SIG-M5 treated with dmso at 0.1 percent for 504 hours (cell line): ENCODE measurements at regions not wholly inside any gene's neighbourhood (a gene's known extent, or its start where the extent isn't known, plus 50 kb on each side); places are given as distances from the start of the nearest gene placed in this dataset.

Experiments used
- DNase-seq: peaks from one replicate; lab custom pipeline; 2025; ENCODE audit not compliant: unreplicated experiment; lab: John Stamatoyannopoulos, UW

GRCh38 chr21:28541371-28542112, 451.1 kb downstream of the LTN1 start:
- DNase-seq, result no peak

DNA sequence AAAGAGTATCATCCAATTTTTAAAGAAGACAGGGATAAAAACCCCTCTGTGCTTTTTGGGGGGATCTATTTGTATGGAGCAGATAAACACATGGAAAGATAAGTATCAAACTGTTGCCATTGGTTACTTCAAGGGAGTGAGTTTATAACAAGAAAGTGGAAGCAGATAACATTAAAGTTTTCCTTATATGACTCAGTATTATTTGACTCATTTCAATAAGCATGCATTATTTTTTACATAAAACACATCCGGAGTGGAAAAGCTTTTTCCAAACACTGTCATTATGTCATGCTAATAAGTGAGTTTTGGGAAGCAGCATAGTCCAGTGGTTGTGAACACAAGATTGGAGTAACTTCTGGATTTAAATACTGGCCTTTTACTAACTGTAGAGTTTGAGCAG, 452.2 kb downstream of the LTN1 start:
- no peak for DNase-seq

GRCh38 chr21:28539623-28539988, 453.1 kb downstream of the LTN1 start:
- DNase-seq, result no peak

DNA sequence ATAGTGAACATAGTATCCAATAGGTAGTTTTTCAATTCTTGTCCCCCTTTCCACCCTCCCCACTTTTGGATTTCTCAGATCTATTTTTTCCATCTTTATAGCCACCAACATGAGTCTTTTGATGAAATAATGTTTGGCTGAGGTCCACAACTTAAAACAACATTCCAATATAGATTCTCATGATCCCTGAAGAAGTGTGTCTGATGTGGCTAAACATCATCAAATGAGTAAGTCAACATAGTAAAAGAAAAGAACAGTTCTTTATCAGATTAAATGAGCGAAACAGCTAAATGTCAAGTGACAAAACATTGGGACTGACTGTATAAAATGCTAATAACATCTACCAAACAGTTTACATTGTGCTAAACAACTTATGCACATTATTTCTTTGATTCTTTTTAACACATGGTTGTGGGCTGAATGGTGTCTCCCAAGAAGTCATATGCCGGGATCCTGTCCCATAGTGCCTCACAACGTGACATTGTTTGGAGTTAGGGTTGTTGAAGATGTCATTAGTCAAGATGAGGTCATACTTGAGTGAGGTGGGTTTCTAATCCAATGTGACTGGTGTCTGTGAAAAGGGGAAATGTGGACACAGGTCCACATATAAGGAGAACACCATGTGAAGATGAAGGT, 453.6 kb downstream of the LTN1 start:
- no peak for DNase-seq

- DNase-seq, result no peak
Measured at GRCh38 chr21:28537371-28538079, 455.2 kb downstream of the LTN1 start.

GRCh38 chr21:28532446-28532845, 460.2 kb downstream of the LTN1 start:
- no peak for DNase-seq

DNA sequence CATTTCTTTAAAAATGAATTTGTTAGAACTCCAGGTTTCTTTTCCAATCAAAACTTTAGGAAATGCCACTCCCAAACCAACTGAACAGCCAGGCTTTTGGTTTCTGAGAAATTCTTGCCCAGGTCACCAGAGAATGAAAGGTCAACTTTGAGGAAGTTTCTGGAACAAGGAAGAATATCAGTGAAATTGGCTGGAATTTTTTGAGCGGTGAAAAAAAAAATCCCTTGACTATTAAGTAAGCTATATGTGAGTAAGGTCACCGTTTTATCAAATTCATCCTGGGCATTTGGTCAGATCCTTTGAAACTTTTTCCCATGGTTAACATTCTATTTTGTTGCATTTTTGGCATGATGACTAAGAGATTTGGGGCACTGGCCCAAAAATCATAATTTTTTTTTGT, 469.3 kb downstream of the LTN1 start:
- DNase-seq, result no peak

- DNase-seq, result no peak
Measured at GRCh38 chr21:28522014-28522799, 470.5 kb downstream of the LTN1 start.

- no peak for DNase-seq
Measured at GRCh38 chr21:28518630-28519029, 474.0 kb downstream of the LTN1 start.

- peak; percentile 51 for DNase-seq
Measured at GRCh38 chr21:28516991-28517592, 475.6 kb downstream of the LTN1 start.

DNA sequence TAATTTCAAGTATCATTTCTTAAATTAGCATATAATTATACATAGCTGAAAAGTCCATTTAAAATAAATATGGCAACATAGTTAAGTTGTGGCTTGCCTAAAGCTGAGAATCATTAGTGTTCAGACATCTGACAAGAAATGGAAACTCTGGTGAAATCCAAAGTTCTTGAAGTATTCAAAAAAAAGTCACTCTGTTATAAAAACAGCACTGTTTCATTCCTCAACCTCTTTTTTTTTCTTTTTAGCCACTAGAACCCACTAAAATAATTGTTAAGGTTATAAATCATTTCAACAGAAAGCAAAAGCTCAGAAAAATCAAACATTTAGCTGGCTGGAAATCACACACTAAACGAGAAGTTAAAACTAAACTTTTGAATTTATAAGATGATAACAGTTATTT, 476.7 kb downstream of the LTN1 start:
- DNase-seq, result no peak

- no peak for DNase-seq
Measured at GRCh38 chr21:28513428-28513827, 479.2 kb downstream of the LTN1 start.

DNA sequence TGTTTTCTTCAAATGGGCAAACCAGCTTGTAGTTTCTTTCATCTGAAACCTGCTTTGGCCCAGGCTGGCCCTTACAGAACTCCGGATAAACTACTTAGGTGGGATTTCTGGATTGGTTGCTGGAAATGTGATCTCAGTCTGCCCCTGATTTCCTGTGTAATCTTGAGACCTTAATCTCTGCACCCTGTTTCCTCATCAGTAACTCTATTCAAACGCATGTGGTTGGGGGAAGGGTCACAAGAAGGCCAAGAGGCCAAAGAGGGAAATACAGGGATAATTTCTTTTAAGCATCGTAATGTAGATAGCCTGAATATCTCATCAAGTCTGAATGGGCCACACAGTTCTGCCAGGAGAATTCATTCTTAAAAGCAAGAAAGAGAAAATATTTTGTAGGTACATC, 483.6 kb downstream of the LTN1 start:
- DNase-seq, result no peak

DNA sequence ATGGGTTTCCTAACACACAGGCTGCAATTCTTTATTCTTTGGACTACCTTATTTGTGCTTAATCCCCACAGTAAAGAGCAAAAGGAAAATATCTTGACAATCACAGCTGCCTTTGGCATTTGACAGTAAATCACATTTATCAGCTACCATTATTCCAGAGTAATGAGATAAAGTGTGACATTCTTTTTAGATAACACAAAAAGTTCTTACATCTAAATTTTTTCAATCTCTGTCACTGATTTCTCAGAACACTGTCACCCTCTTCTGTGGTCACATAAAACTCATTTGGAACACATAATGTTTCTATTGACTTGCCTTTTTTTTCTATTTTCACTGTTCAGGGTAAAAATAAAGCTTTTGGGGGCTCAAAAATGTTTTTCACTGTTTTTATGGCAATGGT, 484.6 kb downstream of the LTN1 start:
- DNase-seq, result no peak

DNA sequence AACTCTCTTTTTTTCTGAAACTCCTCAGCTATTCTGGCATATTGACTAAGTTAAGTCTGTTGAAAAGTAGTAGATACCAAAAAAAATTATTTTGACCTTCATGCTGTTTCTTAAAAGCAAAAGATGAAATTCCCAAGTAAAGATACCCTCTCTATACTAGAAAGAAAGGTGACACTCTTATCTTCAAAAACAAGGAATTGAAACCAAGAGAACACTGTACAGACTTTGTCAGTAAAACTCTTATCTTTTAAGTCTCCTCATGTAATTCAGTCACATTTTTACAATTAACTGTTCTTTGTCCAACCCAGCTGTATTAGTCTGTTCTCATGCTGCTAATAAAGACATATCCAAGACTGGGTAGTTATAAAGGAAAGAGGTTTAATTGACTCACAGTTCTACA, 496.2 kb downstream of the LTN1 start:
- DNase-seq, result no peak

DNA sequence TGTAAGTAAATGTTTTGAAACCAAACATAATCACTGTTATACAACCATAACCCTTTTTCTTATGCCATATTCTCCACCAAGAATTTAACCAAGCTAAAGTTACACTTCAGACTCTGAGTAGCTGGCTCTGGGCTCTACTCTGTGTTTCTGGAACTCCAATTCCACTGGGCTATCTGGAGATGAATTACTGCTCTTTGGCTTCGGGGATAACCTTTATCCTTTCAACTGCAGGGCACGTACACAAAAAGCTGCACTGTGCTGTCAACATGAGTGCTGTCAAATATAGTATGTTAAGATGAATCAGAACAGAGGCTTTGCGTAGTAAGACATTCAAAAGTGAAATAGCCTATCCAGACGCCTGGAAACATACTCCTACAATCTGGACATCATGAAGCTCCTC, 500.6 kb downstream of the LTN1 start:
- DNase-seq, result no peak

- DNase-seq, result no peak
Measured at GRCh38 chr21:28489821-28490350, 502.8 kb downstream of the LTN1 start.

DNA sequence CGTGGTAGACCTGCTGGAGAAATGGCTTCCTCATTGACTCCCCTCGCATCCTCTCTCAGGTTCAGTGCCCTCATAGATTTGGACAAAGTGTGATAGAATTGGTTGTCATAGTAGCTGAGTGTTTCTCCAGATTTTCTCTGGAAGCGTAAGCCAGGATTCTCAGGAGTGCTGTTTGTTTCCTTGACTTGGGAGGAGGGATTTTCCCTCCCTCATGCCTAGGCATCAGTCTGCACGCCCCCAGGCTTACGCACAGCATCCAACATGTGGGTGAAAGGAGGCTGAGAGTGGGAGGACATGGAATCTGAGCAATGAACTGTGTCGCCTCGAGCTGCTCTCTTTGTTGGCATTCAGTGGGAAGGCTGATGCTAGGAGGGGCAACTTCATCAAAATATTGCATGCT, 503.5 kb downstream of the LTN1 start:
- DNase-seq, result no peak

DNA sequence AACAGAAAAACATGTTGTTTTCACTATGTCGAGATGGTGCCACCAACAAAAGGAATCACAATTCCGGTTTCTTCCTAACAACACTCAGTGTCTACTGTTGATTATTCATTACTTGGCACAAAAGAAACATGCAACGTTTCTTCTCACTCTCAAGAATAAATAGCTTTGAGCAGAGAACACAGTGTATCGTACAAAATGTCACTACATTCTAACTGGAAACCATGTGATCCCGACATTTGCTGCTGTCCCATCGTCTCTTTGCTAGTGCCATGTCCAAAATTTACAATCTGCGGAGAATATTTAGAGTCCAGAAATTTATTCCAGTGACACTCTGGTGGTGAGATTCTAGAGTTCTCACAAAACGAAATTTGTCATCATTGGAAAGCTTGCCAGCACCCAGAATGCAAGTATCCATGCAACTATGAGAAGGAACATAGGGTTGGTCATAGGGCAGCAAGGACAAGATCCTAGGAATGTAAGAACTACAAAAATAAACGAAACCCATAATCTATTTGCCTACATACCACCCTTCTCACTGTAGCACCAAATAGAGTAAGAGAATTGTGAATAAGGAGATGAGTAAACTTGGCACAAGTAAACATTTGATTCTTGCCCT, 505.1 kb downstream of the LTN1 start:
- DNase-seq, result no peak

DNA sequence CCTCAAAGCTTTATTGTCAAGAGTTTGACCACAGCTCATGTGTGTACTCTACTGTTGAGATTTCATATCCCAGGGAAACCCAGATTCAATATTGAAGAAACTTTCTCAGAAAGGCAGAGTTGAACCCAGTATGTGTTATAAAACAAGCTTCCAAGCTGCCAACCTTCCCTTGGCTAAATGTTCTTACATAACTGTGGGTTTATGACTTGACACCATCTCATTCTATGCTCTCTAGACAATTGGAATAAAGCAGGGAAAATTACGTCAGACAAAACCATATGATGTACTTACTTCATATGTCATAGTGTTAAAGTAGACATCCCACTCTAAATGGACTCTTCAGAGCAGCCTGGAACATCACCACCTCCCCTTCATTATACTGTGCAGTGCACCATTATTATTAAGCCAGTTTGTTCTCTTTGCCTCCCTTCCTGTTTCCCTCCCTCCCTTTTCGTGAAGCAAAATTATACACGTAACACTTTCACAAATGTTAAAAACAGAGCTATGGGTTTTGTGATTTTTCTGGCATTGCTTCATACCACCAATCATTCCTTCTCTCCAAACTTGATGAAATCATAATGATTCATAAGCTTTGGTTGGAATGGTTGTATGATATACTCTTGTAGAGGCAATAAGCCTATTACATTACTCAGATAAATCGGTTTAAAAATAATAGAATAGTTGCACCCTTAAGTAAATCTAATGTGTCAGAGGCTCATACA, 507.2 kb downstream of the LTN1 start:
- no peak for DNase-seq
